ENCODE measurements at regions not wholly inside any gene's neighbourhood (a gene's known extent, or its start where the extent isn't known, plus 50 kb on each side); places are given as distances from the start of the nearest gene placed in this dataset.

GRCh38 chr1:112298558-112298957 lies 97.5 kb upstream of the CTTNBP2NL start:
- Mint-ChIP-seq H3K27ac (no peak overlapping the region), H3K4me1 (no peaks in the 10 kb centered on the region), H3K36me3 (no peaks in the 10 kb centered on the region), H3K4me3 (no peak overlapping the region), H3K27me3 (peaks cover 4% of the 10 kb centered on the region), H3K9me3 (peaks cover 6% of the 10 kb centered on the region)

- Mint-ChIP-seq H3K9me3 (no peaks in the 10 kb centered on the region), H3K27ac (no peak overlapping the region), H3K36me3 (no peaks in the 10 kb centered on the region), H3K27me3 (peaks cover 4% of the 10 kb centered on the region), H3K4me3 (no peak overlapping the region), H3K4me1 (no peaks in the 10 kb centered on the region)
These were observed 91.9 kb upstream of the CTTNBP2NL start for GRCh38 chr1:112304126-112304525.

GRCh38 chr1:112304612-112305011 lies 91.4 kb upstream of the CTTNBP2NL start:
- Mint-ChIP-seq H3K9me3 (no peaks in the 10 kb centered on the region), H3K36me3 (no peaks in the 10 kb centered on the region), H3K27ac (no peak overlapping the region), H3K4me1 (no peaks in the 10 kb centered on the region), H3K27me3 (peaks cover 4% of the 10 kb centered on the region), H3K4me3 (no peak overlapping the region)

GRCh38 chr1:112307930-112308591 lies 88.0 kb upstream of the CTTNBP2NL start:
- Mint-ChIP-seq H3K4me3 (no peak overlapping the region), H3K27me3 (peaks cover 11% of the 10 kb centered on the region), H3K9me3 (no peaks in the 10 kb centered on the region)

GRCh38 chr1:112308716-112309115 lies 87.3 kb upstream of the CTTNBP2NL start:
- no peaks in the 10 kb centered on the region for H3K9me3 Mint-ChIP-seq
- peaks cover 11% of the 10 kb centered on the region for H3K27me3 Mint-ChIP-seq
- H3K4me1 Mint-ChIP-seq: no peaks in the 10 kb centered on the region
- no peak overlapping the region for H3K4me3 Mint-ChIP-seq
- no peak overlapping the region for H3K27ac Mint-ChIP-seq
- H3K36me3 Mint-ChIP-seq: no peaks in the 10 kb centered on the region

More at GRCh38 chr1:112307930-112308591, 88.0 kb upstream of the CTTNBP2NL start:
- no peaks in the 10 kb centered on the region for H3K4me1 Mint-ChIP-seq
- no peak overlapping the region for H3K27ac Mint-ChIP-seq
- H3K36me3 Mint-ChIP-seq: no peaks in the 10 kb centered on the region

- no peaks in the 10 kb centered on the region for H3K9me3 Mint-ChIP-seq
- H3K36me3 Mint-ChIP-seq: no peaks in the 10 kb centered on the region
- no peaks in the 10 kb centered on the region for H3K4me1 Mint-ChIP-seq
- H3K27ac Mint-ChIP-seq: no peak overlapping the region
- H3K27me3 Mint-ChIP-seq: peaks cover 11% of the 10 kb centered on the region
- no peak overlapping the region for H3K4me3 Mint-ChIP-seq
These were observed 86.5 kb upstream of the CTTNBP2NL start for GRCh38 chr1:112309499-112309898.

GRCh38 chr1:112312315-112312714 lies 83.7 kb upstream of the CTTNBP2NL start:
- Mint-ChIP-seq H3K4me1 (no peaks in the 10 kb centered on the region), H3K9me3 (no peaks in the 10 kb centered on the region), H3K4me3 (no peak overlapping the region), H3K27me3 (peaks cover 11% of the 10 kb centered on the region), H3K27ac (no peak overlapping the region), H3K36me3 (no peaks in the 10 kb centered on the region)

- H3K4me1 Mint-ChIP-seq: no peaks in the 10 kb centered on the region
- H3K27me3 Mint-ChIP-seq: peaks cover 10% of the 10 kb centered on the region
- no peaks in the 10 kb centered on the region for H3K9me3 Mint-ChIP-seq
- H3K27ac Mint-ChIP-seq: no peak overlapping the region
- no peak overlapping the region for H3K4me3 Mint-ChIP-seq
- H3K36me3 Mint-ChIP-seq: no peaks in the 10 kb centered on the region
These were observed 83.1 kb upstream of the CTTNBP2NL start for GRCh38 chr1:112312879-112313278.

- Mint-ChIP-seq H3K4me3 (no peak overlapping the region), H3K4me1 (no peaks in the 10 kb centered on the region), H3K27me3 (peaks cover 6% of the 10 kb centered on the region), H3K9me3 (no peaks in the 10 kb centered on the region), H3K36me3 (no peaks in the 10 kb centered on the region), H3K27ac (no peak overlapping the region)
These were observed 79.6 kb upstream of the CTTNBP2NL start for GRCh38 chr1:112316254-112316913.

- Mint-ChIP-seq H3K4me1 (no peaks in the 10 kb centered on the region), H3K4me3 (no peak overlapping the region), H3K27me3 (peaks cover 2% of the 10 kb centered on the region), H3K36me3 (no peaks in the 10 kb centered on the region), H3K27ac (no peak overlapping the region), H3K9me3 (no peaks in the 10 kb centered on the region)
These were observed 78.9 kb upstream of the CTTNBP2NL start for GRCh38 chr1:112317140-112317539.

GRCh38 chr1:112317611-112318062 lies 78.4 kb upstream of the CTTNBP2NL start:
- H3K4me3 Mint-ChIP-seq: no peak overlapping the region
- H3K4me1 Mint-ChIP-seq: no peaks in the 10 kb centered on the region

GRCh38 chr1:112318263-112318662 lies 77.8 kb upstream of the CTTNBP2NL start:
- H3K4me1 Mint-ChIP-seq: no peaks in the 10 kb centered on the region
- peaks cover 2% of the 10 kb centered on the region for H3K27me3 Mint-ChIP-seq
- H3K4me3 Mint-ChIP-seq: no peak overlapping the region

More at GRCh38 chr1:112317611-112318062, 78.4 kb upstream of the CTTNBP2NL start:
- no peak overlapping the region for H3K27ac Mint-ChIP-seq
- no peaks in the 10 kb centered on the region for H3K36me3 Mint-ChIP-seq
- peaks cover 2% of the 10 kb centered on the region for H3K27me3 Mint-ChIP-seq
- no peaks in the 10 kb centered on the region for H3K9me3 Mint-ChIP-seq

GRCh38 chr1:112318698-112319370 lies 77.2 kb upstream of the CTTNBP2NL start:
- no peaks in the 10 kb centered on the region for H3K9me3 Mint-ChIP-seq
- H3K4me3 Mint-ChIP-seq: no peak overlapping the region
- no peak overlapping the region for H3K27ac Mint-ChIP-seq
- H3K27me3 Mint-ChIP-seq: peaks cover 2% of the 10 kb centered on the region
- H3K4me1 Mint-ChIP-seq: no peaks in the 10 kb centered on the region
- no peaks in the 10 kb centered on the region for H3K36me3 Mint-ChIP-seq

More at GRCh38 chr1:112318263-112318662, 77.8 kb upstream of the CTTNBP2NL start:
- Mint-ChIP-seq H3K27ac (no peak overlapping the region), H3K36me3 (no peaks in the 10 kb centered on the region), H3K9me3 (no peaks in the 10 kb centered on the region)

GRCh38 chr1:112319371-112320040 lies 76.5 kb upstream of the CTTNBP2NL start:
- Mint-ChIP-seq H3K27ac (no peak overlapping the region), H3K9me3 (no peaks in the 10 kb centered on the region), H3K4me3 (no peak overlapping the region)

GRCh38 chr1:112320058-112320457 lies 76.0 kb upstream of the CTTNBP2NL start:
- Mint-ChIP-seq H3K36me3 (no peaks in the 10 kb centered on the region), H3K27me3 (peaks cover 2% of the 10 kb centered on the region), H3K9me3 (no peaks in the 10 kb centered on the region), H3K4me1 (no peaks in the 10 kb centered on the region), H3K27ac (no peak overlapping the region), H3K4me3 (no peak overlapping the region)

More at GRCh38 chr1:112319371-112320040, 76.5 kb upstream of the CTTNBP2NL start:
- no peaks in the 10 kb centered on the region for H3K4me1 Mint-ChIP-seq
- peaks cover 2% of the 10 kb centered on the region for H3K27me3 Mint-ChIP-seq
- no peaks in the 10 kb centered on the region for H3K36me3 Mint-ChIP-seq

Measured in activated naive CD4-positive, alpha-beta T cell treated with anti-CD3 and anti-CD28 coated beads, Interleukin-2, amount 50 U/mL, for 24 hours (primary cell).